Mammary epithelial cell (primary cell): ENCODE measurements at regions not wholly inside any gene's neighbourhood (a gene's known extent, or its start where the extent isn't known, plus 50 kb on each side); places are given as distances from the start of the nearest gene placed in this dataset.

Experiments used
- EZH2 ChIP-seq: IDR thresholded peaks from 2 replicates; pipeline ENCODE4 v1.6.1; 2012; ENCODE audit warnings: low read length, inconsistent platforms, borderline replicate concordance
- TF ChIP-seq, protein P1 (sequence below), 2 donors: IDR thresholded peaks in 1 of 2; conservative IDR thresholded peaks in 1 of 2; 2 replicates each; pipeline ENCODE4 v1.5.1; 2011 to 2012; ENCODE audit warnings: inconsistent platforms in 2 of 2, low read length in 2 of 2, mild to moderate bottlenecking in 2 of 2, control low read depth in 1 of 2, low read depth in 1 of 2; ENCODE audit not compliant: insufficient read depth in 1 of 2; ENCODE audit errors: extremely low read depth in 1 of 2

DNA sequence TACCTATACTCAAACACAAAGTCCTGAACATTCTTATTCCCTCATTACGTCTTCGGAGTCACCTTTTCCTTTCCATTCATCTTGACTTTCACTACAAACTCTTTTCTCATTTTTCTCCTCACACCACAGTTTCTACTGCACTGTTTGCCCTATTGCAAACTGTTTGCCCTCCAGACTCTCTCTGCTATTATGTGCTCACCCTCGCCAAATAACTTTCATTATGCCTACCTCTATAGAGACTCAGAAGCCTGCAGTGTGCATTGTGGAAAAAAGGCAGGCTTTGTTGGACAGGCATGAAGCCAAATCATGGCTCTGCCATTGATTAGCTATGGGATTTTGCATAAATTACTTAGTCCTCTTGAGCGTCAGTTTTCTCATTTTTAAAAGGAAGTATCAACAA is 246.6 kb upstream of the CCDC196 start:
- TF ChIP-seq, protein P1, sequence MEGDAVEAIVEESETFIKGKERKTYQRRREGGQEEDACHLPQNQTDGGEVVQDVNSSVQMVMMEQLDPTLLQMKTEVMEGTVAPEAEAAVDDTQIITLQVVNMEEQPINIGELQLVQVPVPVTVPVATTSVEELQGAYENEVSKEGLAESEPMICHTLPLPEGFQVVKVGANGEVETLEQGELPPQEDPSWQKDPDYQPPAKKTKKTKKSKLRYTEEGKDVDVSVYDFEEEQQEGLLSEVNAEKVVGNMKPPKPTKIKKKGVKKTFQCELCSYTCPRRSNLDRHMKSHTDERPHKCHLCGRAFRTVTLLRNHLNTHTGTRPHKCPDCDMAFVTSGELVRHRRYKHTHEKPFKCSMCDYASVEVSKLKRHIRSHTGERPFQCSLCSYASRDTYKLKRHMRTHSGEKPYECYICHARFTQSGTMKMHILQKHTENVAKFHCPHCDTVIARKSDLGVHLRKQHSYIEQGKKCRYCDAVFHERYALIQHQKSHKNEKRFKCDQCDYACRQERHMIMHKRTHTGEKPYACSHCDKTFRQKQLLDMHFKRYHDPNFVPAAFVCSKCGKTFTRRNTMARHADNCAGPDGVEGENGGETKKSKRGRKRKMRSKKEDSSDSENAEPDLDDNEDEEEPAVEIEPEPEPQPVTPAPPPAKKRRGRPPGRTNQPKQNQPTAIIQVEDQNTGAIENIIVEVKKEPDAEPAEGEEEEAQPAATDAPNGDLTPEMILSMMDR (conservative IDR thresholded peaks at IDR 0.05 in 1 of 2, IDR thresholded peaks at IDR 0.05 in 1 of 2; ENCODE audit: extremely low read depth in 1 of 2, insufficient read depth in 1 of 2, low read depth in 1 of 2, low read length in 2 of 2): no peak
- no peak for TF ChIP-seq EZH2
